Body of pancreas (tissue), 4 donors: ENCODE measurements at regions not wholly inside any gene's neighbourhood (a gene's known extent, or its start where the extent isn't known, plus 50 kb on each side); places are given as distances from the start of the nearest gene placed in this dataset.
"Not testable (repeated sequence)": the region's sequence is repeated elsewhere in the genome, so short reads cannot be mapped to it uniquely, and the experiment has no call there.

Experiments
- ATAC-seq: fragments of 150-250 bp; one replicate; pipeline ENCODE4 v1.9.1; 2016
- DNase-seq, 4 donors: peaks; one replicate each; pipeline ENCODE4 v3.0.0-alpha.2; 2019
- H3K27ac ChIP-seq, 4 donors: fragments of 200-600 bp; sonication (generic); 1 replicate in 3 of 4; 2 replicates in 1 of 4; pipeline versions ENCODE4 v1.5.1 to v1.6.1; 2016 to 2019; ENCODE audit warnings: mild to moderate bottlenecking in 1 of 4, mixed read lengths in 1 of 4, moderate library complexity in 1 of 4
- H3K27me3 ChIP-seq, 2 donors: fragments of 200-600 bp; sonication (generic); one replicate each; pipeline ENCODE4 v1.6.0; 2016; ENCODE audit warnings: mild to moderate bottlenecking in 1 of 2
- H3K36me3 ChIP-seq, 2 donors: fragments of 200-600 bp; sonication (generic); replicated peaks in 1 of 2; 2 replicates each; pipeline ENCODE4 v1.5.1; 2016; ENCODE audit warnings: low read depth in 2 of 2; ENCODE audit not compliant: insufficient read depth in 1 of 2
- H3K4me1 ChIP-seq: fragments of 200-600 bp; sonication (generic); one replicate; pipeline ENCODE4 v1.6.0; 2016
- H3K4me3 ChIP-seq, 2 donors: fragments of 200-600 bp; sonication (generic); 1 replicate in 1 of 2; 2 replicates in 1 of 2; pipeline ENCODE4 v1.5.1; 2016 to 2019
- H3K9me3 ChIP-seq, 3 donors: fragments of 200-600 bp; sonication (generic); 1 replicate in 2 of 3; 2 replicates in 1 of 3; pipeline ENCODE4 v1.5.1; 2016
- CTCF ChIP-seq, 7 experiments: fragments of 450-650 bp in 4 of 7; fragments of 200-600 bp in 3 of 7; sonication (generic) in 3 of 7; IDR thresholded peaks; one replicate each; pipeline ENCODE4 v1.5.1; 2016 to 2019; ENCODE audit warnings: antibody characterized with exemption in 7 of 7
- POLR2A ChIP-seq, 3 donors: fragments of 450-650 bp; IDR thresholded peaks; one replicate each; pipeline ENCODE4 v1.6.1; 2016; ENCODE audit warnings: antibody characterized with exemption in 3 of 3, mild to moderate bottlenecking in 2 of 3
- WGBS, 2 donors: methylation state at CpG; one replicate each; pipeline ENCODE4 v1.1.5; 2017; 5-methylcytosine and 5-hydroxymethylcytosine counted together
- intact Hi-C: fragments of 100-400 bp; cut with DNase I; formaldehyde crosslinking; loops from one replicate; pipeline ENCODE4 v1.15.1; 2023

- intact Hi-C loops, result no loop called here
- ATAC-seq, result no peak
- Histone ChIP-seq H3K4me1 (no peaks in the 10 kb centered on the region), H3K27ac (no peak overlapping the region), H3K4me3 (no peak overlapping the region), H3K9me3 (no peaks in the 10 kb centered on the region), H3K27me3 (no peaks in the 10 kb centered on the region), H3K36me3 (no peaks in the 10 kb centered on the region)
- DNase-seq, result no peak
- WGBS, 2 donors, result 83 to 92% methylated on average over 1 of the region's 1 CpG
- TF ChIP-seq CTCF (IDR thresholded peaks at IDR 0.05) (no peak), POLR2A (IDR thresholded peaks at IDR 0.05) (no peak)
Observed at GRCh38 chr6:16882230-16882629, 121.0 kb upstream of the ATXN1 start.

- H3K36me3 ChIP-seq, DNase-seq, H3K27ac ChIP-seq, H3K27me3 ChIP-seq, H3K9me3 ChIP-seq, ATAC-seq, H3K4me3 ChIP-seq, intact Hi-C loops, H3K4me1 ChIP-seq: not testable (repeated sequence)
- 71 to 82% methylated on average over 2 of the region's 2 CpGs for WGBS, 2 donors
Observed at GRCh38 chr6:16876852-16877251, 115.6 kb upstream of the ATXN1 start.

GRCh38 chr6:16876201-16876600, 114.9 kb upstream of the ATXN1 start:
- ATAC-seq (no peak), DNase-seq (no peak)
- intact Hi-C loops, result no loop called here
- WGBS, 2 donors, result 69 to 72% methylated on average over 3 of the region's 3 CpGs
- H3K4me3 ChIP-seq, result no peak overlapping the region
- H3K9me3 ChIP-seq, result no peaks in the 10 kb centered on the region
- no peaks in the 10 kb centered on the region for H3K27me3 ChIP-seq
- no peak for TF ChIP-seq CTCF (IDR thresholded peaks at IDR 0.05)
- TF ChIP-seq POLR2A (IDR thresholded peaks at IDR 0.05), result no peak
- no peaks in the 10 kb centered on the region for H3K36me3 ChIP-seq
- no peaks in the 10 kb centered on the region for H3K4me1 ChIP-seq
- no peak overlapping the region for H3K27ac ChIP-seq

GRCh38 chr6:16873698-16874097, 112.4 kb upstream of the ATXN1 start:
- DNase-seq (no peak), ATAC-seq (no peak)
- H3K4me1 ChIP-seq, result no peaks in the 10 kb centered on the region
- no peaks in the 10 kb centered on the region for H3K36me3 ChIP-seq
- no peaks in the 10 kb centered on the region for H3K9me3 ChIP-seq
- H3K27ac ChIP-seq, result no peak overlapping the region
- H3K27me3 ChIP-seq, result no peaks in the 10 kb centered on the region
- WGBS, 2 donors, result 59% methylated on average over 3 of the region's 3 CpGs
- TF ChIP-seq POLR2A (IDR thresholded peaks at IDR 0.05) (no peak), CTCF (IDR thresholded peaks at IDR 0.05) (no peak)
- intact Hi-C loops, result no loop called here
- H3K4me3 ChIP-seq, result no peak overlapping the region

- Histone ChIP-seq H3K27me3 (no peaks in the 10 kb centered on the region), H3K9me3 (no peaks in the 10 kb centered on the region), H3K4me3 (no peak overlapping the region), H3K27ac (no peak overlapping the region), H3K36me3 (no peaks in the 10 kb centered on the region), H3K4me1 (no peaks in the 10 kb centered on the region)
- WGBS, 2 donors, result 53 to 63% methylated on average over 6 of the region's 6 CpGs
- intact Hi-C loops, result no loop called here
- TF ChIP-seq POLR2A (IDR thresholded peaks at IDR 0.05) (no peak), CTCF (IDR thresholded peaks at IDR 0.05) (no peak)
- ATAC-seq (no peak), DNase-seq (no peak)
Observed at GRCh38 chr6:16872543-16873235, 111.4 kb upstream of the ATXN1 start.
